Right lobe of liver (tissue), 6 donors: ENCODE measurements at regions not wholly inside any gene's neighbourhood (a gene's known extent, or its start where the extent isn't known, plus 50 kb on each side); places are given as distances from the start of the nearest gene placed in this dataset.

Experiments
- ATAC-seq, 4 donors: fragments of 200-7000 bp; cut with Tn5 transposase; one replicate each; pipeline ENCODE4 v1.9.1; 2020; ENCODE audit warnings: mild to moderate bottlenecking in 4 of 4, moderate library complexity in 4 of 4
- DNase-seq, 3 donors: peaks; one replicate each; pipeline ENCODE4 v3.0.0-alpha.2; 2020
- H3K27ac ChIP-seq, 3 donors: fragments of 200-600 bp; one replicate each; pipeline ENCODE4 v1.8.0; 2022
- H3K27me3 ChIP-seq, 2 donors: fragments of 200-600 bp; one replicate each; pipeline ENCODE4 v1.8.0; 2022
- H3K36me3 ChIP-seq, 4 donors: fragments of 200-600 bp; sonication (generic) in 1 of 4; one replicate each; pipeline versions ENCODE4 v1.5.1 to v1.8.0; 2017 to 2022; ENCODE audit warnings: control low read depth in 1 of 4
- H3K4me1 ChIP-seq, 4 donors: fragments of 200-600 bp; sonication (generic) in 1 of 4; one replicate each; pipeline versions ENCODE4 v1.5.1 to v1.8.0; 2017 to 2022; ENCODE audit warnings: control low read depth in 1 of 4
- H3K4me3 ChIP-seq, 3 donors: fragments of 200-600 bp; one replicate each; pipeline ENCODE4 v1.8.0; 2022
- H3K9me3 ChIP-seq, 4 donors: fragments of 200-600 bp; sonication (generic) in 1 of 4; one replicate each; pipeline versions ENCODE4 v1.5.1 to v1.8.0; 2017 to 2022; ENCODE audit warnings: control low read depth in 1 of 4
- POLR2A ChIP-seq: fragments of 450-650 bp; IDR thresholded peaks from one replicate; pipeline ENCODE4 v1.6.1; 2017; ENCODE audit warnings: antibody characterized with exemption, mild to moderate bottlenecking
- WGBS: methylation state at CpG from one replicate; pipeline ENCODE4 v1.1.6; 2018; ENCODE audit warnings: low coverage, low lambda C conversion rate; ENCODE audit not compliant: insufficient coverage; ENCODE audit errors: missing lambda C conversion rate; 5-methylcytosine and 5-hydroxymethylcytosine counted together
- intact Hi-C, 2 donors: fragments of 100-400 bp; cut with DNase I; formaldehyde crosslinking; loops; one replicate each; pipeline versions ENCODE4 v1.11.2 to v1.14.1; 2022
- TF ChIP-seq, protein P1 (sequence below), 4 donors: fragments of 200-600 bp in 3 of 4; fragments of 450-650 bp in 1 of 4; IDR thresholded peaks; one replicate each; pipeline versions ENCODE4 v1.5.1 to v1.8.0; 2016 to 2022; ENCODE audit warnings: antibody characterized with exemption in 4 of 4, mild to moderate bottlenecking in 2 of 4
- donor health status: DM: no; HTN: yes; CAD: no.
- donor health status: DM: no; HTN: no; CAD: no.
- donor health status: DM: no; HTN: no; CAD: no.
- donor health status: DM: no; HTN: yes; CAD: no.
- donor health status: DM: no; HTN: yes; CAD: no.

DNA sequence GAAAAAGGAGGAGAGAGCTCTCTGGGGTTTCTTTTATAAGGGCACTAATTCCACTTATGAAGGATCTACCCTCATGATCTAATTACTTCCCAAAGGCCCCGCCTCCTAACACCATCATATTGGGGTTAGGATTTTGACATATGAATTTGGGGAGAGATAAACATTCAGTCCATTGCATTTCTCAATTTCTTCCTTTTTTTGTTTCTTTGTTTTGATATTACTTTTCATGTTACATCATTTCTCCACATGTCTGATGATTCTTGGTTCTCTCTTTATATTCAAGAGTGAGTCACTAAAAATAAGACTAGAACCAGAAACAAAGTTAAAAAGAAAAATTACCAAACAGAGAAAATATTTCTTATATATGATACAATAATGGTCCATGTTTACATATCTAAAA, 63.2 kb upstream of the DUSP10 start:
- intact Hi-C loops: no loop called here
- no peak for ATAC-seq
- Histone ChIP-seq H3K9me3 (no peaks in the 10 kb centered on the region), H3K4me1 (no peaks in the 10 kb centered on the region), H3K27me3 (no peaks in the 10 kb centered on the region), H3K4me3 (no peak overlapping the region), H3K27ac (no peak overlapping the region), H3K36me3 (no peaks in the 10 kb centered on the region)
- DNase-seq: no peak
- WGBS: 75% methylated on average over 1 of the region's 1 CpG
- no peak for TF ChIP-seq POLR2A
- TF ChIP-seq, protein P1, sequence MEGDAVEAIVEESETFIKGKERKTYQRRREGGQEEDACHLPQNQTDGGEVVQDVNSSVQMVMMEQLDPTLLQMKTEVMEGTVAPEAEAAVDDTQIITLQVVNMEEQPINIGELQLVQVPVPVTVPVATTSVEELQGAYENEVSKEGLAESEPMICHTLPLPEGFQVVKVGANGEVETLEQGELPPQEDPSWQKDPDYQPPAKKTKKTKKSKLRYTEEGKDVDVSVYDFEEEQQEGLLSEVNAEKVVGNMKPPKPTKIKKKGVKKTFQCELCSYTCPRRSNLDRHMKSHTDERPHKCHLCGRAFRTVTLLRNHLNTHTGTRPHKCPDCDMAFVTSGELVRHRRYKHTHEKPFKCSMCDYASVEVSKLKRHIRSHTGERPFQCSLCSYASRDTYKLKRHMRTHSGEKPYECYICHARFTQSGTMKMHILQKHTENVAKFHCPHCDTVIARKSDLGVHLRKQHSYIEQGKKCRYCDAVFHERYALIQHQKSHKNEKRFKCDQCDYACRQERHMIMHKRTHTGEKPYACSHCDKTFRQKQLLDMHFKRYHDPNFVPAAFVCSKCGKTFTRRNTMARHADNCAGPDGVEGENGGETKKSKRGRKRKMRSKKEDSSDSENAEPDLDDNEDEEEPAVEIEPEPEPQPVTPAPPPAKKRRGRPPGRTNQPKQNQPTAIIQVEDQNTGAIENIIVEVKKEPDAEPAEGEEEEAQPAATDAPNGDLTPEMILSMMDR (IDR thresholded peaks at IDR 0.05): no peak

DNA sequence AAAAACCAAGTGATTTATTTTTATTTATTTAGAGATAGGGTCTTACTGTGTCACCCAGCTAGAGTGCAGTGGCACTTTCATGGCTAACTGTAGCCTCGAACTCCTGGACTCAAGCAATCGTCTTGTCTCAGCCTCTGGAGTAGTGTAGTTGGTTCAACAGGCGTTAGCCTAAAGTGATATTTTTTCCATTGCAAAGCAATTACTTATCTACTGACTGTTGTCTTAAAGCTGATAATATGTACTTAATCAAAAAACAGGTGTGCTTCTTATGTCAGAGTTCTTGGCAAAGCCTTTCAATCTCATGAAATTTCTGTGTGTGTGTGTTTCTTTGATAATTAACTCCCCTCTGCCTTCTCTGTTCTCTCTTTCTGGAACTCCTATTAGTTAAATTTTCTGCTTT, 62.4 kb upstream of the DUSP10 start:
- H3K27ac ChIP-seq: no peak overlapping the region
- no peaks in the 10 kb centered on the region for H3K9me3 ChIP-seq
- no peaks in the 10 kb centered on the region for H3K36me3 ChIP-seq
- DNase-seq: no peak
- 68% methylated on average over 3 of the region's 3 CpGs for WGBS
- TF ChIP-seq, protein P1 (IDR thresholded peaks at IDR 0.05): no peak
- no peak for TF ChIP-seq POLR2A
- no peaks in the 10 kb centered on the region for H3K4me1 ChIP-seq
- H3K4me3 ChIP-seq: no peak overlapping the region
- intact Hi-C loops: no loop called here
- H3K27me3 ChIP-seq: no peaks in the 10 kb centered on the region
- no peak for ATAC-seq

DNA sequence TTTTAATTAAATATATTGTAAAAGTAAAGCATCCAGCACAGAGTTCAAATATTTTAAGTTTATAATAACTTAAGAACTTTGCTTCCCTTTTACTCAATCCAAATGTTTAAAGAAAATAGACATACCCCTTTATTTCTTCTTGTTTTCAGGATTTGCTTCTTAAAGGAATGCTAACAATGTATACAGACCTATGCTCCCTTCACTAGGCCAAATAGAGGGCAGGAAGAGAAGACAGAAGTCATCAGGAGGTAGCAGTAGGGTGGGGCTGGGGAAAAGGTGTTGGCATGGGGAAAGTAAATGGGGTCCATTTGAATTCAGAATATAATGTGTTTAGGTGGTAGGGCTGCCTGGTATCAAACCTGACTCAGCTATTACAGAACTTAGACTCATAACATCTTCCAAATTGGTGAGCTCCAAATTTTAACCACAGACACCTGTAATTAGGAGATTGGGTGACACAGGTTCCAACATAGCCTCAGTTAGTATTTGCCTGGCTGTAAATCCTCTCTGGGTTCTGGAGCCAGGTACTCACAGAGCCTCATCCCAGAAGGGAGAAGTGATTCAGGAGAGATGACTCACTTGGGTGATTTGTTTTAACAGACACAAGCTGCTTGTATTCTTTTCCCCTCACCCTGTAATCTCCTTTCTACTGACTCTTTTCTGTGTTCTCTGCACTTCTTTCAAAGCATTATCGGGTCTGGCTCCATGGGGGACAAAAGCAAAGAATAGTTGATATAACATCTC, 60.1 kb upstream of the DUSP10 start:
- no peaks in the 10 kb centered on the region for H3K9me3 ChIP-seq
- TF ChIP-seq, protein P1 (IDR thresholded peaks at IDR 0.05): no peak
- TF ChIP-seq POLR2A: no peak
- no peaks in the 10 kb centered on the region for H3K27me3 ChIP-seq
- intact Hi-C loops: no loop called here
- no peaks in the 10 kb centered on the region for H3K36me3 ChIP-seq
- no peak overlapping the region for H3K4me3 ChIP-seq
- 54% methylated on average over 1 of the region's 1 CpG for WGBS
- no peak overlapping the region for H3K27ac ChIP-seq
- H3K4me1 ChIP-seq: no peaks in the 10 kb centered on the region
- DNase-seq (no peak), ATAC-seq (peak in 1 of 4 donors; percentile 36)

DNA sequence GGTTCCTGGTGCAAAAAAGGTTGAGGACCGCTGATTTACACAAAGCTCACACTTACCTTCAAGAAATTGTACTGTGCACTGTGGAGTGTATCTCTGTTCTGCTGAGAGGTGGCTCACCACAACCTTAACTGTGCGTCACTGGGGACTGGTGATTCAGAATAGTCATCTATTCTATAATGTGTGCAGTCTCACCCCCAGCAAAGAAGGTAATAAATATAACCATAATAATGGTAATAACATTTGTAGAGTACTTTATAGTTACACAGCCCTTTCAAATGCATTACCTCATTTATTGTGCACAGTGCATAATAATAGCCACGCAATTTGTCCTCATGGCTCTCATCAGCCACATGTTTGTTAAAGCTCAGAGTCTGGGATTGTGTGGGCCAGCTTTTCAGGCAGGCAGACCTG, 59.4 kb upstream of the DUSP10 start:
- Histone ChIP-seq H3K27ac (no peak overlapping the region), H3K4me3 (no peak overlapping the region), H3K9me3 (no peaks in the 10 kb centered on the region), H3K4me1 (no peaks in the 10 kb centered on the region), H3K36me3 (no peaks in the 10 kb centered on the region), H3K27me3 (no peaks in the 10 kb centered on the region)
- TF ChIP-seq, protein P1 (IDR thresholded peaks at IDR 0.05): no peak
- TF ChIP-seq POLR2A: no peak
- 89% methylated on average over 3 of the region's 3 CpGs for WGBS
- ATAC-seq (no peak), DNase-seq (no peak)
- intact Hi-C loops: no loop called here

DNA sequence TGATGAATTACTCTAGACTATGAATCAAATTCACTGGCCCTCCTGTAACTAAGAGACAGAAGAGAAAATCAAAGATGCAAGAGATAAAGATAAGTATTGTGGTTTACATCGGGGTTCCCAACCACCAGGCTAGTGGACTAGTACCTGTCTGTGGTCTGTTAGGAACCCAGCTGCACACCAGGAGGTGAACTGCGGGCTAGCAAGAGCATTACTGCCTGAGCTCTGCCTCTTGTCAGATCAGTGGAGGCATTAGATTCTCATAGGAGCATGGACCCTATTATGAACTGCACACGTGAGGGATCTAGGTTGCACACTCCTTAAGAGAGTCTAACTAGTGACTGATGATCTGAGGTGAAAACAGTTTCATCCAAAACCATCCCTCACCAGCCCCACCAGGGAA, 58.9 kb upstream of the DUSP10 start:
- no peak for TF ChIP-seq POLR2A
- TF ChIP-seq, protein P1 (IDR thresholded peaks at IDR 0.05): no peak
- Histone ChIP-seq H3K9me3 (no peaks in the 10 kb centered on the region), H3K27ac (no peak overlapping the region), H3K27me3 (no peaks in the 10 kb centered on the region), H3K4me3 (no peak overlapping the region), H3K4me1 (no peaks in the 10 kb centered on the region), H3K36me3 (no peaks in the 10 kb centered on the region)
- WGBS: 59% methylated on average over 3 of the region's 3 CpGs
- no peak for ATAC-seq
- no peak for DNase-seq
- intact Hi-C loops: no loop called here
